Choroid plexus epithelial cell (primary cell): ENCODE measurements at regions not wholly inside any gene's neighbourhood (a gene's known extent, or its start where the extent isn't known, plus 50 kb on each side); places are given as distances from the start of the nearest gene placed in this dataset.
"Not testable (repeated sequence)": the region's sequence is repeated elsewhere in the genome, so short reads cannot be mapped to it uniquely, and the experiment has no call there.

Source experiments
- DNase-seq: peaks from one replicate; pipeline ENCODE4 v3.0.0-alpha.2; 2010; ENCODE audit warnings: low read depth
- H3K4me3 ChIP-seq: 2 replicates; pipeline ENCODE4 v1.5.1; 2011; ENCODE audit warnings: low read depth, mild to moderate bottlenecking, control low read depth, low read length, moderate library complexity
- TF ChIP-seq, protein P1 (sequence below): conservative IDR thresholded peaks from 2 replicates; pipeline ENCODE4 v1.5.1; 2011; ENCODE audit warnings: low read depth, mild to moderate bottlenecking, control low read depth, inconsistent platforms, low read length, moderate library complexity

DNA sequence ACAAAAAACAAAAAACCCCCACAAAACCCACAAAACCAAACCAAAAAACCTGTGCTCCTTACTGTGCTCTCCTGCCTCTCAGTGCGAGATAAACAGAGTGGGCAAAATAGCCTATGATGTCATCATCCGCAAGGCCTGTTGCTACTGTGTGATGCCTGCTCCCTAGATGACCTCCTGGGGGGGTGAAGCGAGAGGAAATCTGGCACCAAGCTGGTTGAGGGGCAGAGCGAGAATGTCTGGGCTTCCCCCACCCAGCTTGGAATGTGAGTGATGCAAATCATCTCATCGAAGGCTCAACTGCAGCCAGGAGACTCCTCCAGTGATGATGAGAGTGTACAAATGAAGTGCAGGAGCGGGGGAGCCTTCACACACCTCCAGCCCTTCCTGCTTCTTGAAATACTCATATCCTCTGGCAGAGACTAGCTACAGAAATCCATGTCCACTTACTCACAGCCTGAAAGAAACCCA is 57.7 kb upstream of the MAP4K3 start:
- peak; percentile 98 for DNase-seq
- TF ChIP-seq, protein P1, sequence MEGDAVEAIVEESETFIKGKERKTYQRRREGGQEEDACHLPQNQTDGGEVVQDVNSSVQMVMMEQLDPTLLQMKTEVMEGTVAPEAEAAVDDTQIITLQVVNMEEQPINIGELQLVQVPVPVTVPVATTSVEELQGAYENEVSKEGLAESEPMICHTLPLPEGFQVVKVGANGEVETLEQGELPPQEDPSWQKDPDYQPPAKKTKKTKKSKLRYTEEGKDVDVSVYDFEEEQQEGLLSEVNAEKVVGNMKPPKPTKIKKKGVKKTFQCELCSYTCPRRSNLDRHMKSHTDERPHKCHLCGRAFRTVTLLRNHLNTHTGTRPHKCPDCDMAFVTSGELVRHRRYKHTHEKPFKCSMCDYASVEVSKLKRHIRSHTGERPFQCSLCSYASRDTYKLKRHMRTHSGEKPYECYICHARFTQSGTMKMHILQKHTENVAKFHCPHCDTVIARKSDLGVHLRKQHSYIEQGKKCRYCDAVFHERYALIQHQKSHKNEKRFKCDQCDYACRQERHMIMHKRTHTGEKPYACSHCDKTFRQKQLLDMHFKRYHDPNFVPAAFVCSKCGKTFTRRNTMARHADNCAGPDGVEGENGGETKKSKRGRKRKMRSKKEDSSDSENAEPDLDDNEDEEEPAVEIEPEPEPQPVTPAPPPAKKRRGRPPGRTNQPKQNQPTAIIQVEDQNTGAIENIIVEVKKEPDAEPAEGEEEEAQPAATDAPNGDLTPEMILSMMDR = no peak
- H3K4me3 ChIP-seq = no peak overlapping the region

DNA sequence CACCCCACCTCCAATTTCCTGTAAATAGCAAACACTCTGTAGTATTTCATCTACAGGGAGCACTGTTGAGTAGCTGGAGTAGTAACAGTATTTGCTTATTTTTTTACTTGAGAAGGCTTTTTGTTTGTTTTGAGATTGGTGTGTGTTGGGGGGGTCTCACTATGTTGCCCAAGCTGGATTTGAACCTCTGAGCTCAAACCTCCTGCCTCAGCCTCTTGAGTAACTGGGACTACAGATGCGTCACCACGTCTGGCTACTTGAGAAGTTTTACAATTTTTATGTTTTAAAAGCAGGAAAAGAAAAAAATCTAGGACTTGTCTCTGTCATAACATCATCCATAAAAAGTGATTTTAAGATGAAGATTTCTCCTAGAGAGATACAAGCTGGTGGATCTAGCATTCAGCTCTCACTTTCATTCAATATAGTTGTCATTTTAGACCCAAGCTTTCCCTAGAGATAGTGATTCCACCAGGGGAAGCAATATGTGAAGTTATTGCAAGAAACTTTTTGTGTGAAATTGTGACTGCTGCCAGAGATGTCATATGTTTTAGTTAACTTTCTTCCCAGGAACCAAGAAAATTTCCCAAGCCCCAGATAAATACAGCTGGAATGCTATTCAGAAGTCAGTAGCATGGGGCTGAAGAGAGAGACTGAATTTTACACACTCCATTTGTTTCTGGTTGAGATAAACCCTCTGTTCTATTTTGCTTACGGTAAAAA is 60.2 kb upstream of the MAP4K3 start:
- no peak for DNase-seq
- TF ChIP-seq, protein P1 = no peak
- no peak overlapping the region for H3K4me3 ChIP-seq

DNA sequence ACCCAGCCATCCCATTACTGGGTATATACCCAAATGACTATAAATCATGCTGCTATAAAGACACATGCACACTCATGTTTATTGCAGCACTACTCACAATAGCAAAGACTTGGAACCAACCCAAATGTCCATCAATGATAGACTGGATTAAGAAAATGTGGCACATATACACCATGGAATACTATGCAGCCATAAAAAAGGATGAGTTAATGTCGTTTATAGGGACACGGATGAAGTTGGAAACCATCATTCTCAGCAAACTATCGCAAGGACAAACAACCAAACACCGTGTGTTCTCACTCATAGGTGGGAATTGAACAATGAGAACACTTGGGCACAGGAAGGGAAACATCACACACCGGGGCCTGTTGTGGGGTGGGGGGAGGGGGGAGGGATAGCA is 61.1 kb upstream of the MAP4K3 start:
- not testable (repeated sequence) for H3K4me3 ChIP-seq, DNase-seq

DNA sequence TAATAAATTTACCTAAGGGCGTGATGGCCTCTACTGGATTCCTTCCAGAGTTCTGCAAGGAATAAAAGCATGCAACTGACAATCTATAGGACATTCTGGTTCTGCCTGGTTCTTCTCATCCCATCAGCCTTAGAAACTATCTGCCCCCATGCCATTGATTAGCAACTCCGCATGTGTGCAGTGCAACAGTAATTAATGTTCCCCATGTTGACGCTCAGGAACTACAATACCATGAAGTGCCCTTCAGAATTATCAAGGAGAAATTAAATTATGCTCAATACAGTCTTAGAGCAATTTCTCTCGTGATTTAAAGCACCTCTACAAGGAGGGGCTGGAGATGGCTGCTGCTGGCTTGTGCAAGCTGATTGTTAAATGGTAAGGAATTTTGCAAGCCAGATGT is 61.7 kb upstream of the MAP4K3 start:
- no peak for DNase-seq
- no peak overlapping the region for H3K4me3 ChIP-seq
- TF ChIP-seq, protein P1 = no peak

DNA sequence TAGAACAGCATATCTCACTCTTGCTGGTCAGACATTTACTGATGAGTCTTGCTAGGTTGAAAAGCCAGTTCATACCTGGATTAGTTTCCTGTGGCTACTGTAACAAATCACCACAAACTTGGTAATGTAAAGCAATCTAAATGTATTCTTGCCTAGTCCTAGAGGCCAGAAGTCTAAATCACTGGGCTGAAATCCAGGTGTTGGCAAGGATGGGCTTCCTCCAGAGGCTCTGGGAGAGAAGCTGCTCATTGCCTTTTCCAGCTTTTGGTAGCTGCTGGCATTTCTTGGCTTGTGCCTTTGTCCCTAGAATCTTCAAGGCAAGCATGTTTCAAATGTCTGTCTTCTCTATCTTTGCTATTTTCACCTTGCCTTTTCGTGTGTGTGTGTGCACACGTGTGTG is 62.3 kb upstream of the MAP4K3 start:
- no peak for DNase-seq
- H3K4me3 ChIP-seq = no peak overlapping the region
- TF ChIP-seq, protein P1 = no peak

DNA sequence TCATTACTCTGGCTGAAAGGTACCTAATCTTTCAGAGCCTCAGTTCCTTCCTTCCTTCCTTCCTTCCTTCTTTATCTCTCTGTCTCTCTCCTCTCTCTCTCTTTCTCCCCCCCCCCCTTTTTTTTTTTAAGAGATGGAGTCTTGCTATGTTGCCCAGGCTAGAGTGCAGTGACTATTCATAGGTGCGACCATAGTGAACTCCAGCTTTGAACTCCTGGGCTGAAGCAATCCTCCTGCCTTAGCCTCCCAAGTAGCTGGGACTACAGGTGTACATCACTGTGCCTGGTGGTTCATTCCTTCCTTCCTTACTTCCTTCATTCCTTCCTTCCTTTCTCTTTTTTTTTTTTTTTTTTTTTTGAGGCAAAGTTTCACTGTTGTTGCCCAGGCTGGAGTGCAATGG is 64.3 kb upstream of the MAP4K3 start:
- H3K4me3 ChIP-seq = no peak overlapping the region
- no peak for DNase-seq
- TF ChIP-seq, protein P1 = no peak

DNA sequence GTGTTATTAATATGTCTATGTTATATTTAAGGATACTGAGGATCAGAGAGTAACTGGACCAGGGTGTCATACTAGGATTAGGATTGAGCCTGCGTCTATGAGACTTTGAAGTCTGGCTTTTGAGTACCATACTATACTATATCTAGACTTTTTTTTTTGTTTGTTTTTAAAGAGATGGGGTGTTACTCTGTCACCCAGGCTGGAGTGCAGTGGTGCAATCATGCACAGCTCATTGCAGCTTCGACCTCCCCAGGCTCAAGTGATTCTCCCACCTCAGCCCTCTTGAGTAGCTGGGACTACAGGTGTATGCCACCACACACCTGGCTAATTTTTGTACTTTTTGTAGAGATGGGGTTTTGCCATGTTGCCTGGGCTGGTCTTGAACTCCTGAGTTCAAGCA is 66.2 kb upstream of the MAP4K3 start:
- TF ChIP-seq, protein P1 = no peak
- DNase-seq = no peak
- no peak overlapping the region for H3K4me3 ChIP-seq
